OCI-LY7 (cell line): ENCODE measurements at regions not wholly inside any gene's neighbourhood (a gene's known extent, or its start where the extent isn't known, plus 50 kb on each side); places are given as distances from the start of the nearest gene placed in this dataset.

Source experiments
- EZH2phosphoT487 ChIP-seq: fragments of 200-600 bp; sonication (generic); IDR thresholded peaks from 2 replicates; pipeline ENCODE4 v1.6.1; 2018; ENCODE audit warnings: low read depth, borderline replicate concordance, mild to moderate bottlenecking, mixed run types, antibody characterized with exemption, low read length, moderate library complexity, mixed read lengths
- TF ChIP-seq, protein P1 (sequence below): fragments of 200-600 bp; sonication (generic); conservative IDR thresholded peaks from 2 replicates; pipeline ENCODE4 v1.5.1; 2014; ENCODE audit warnings: mild to moderate bottlenecking, antibody characterized with exemption, low read length, moderate library complexity, mixed read lengths

DNA sequence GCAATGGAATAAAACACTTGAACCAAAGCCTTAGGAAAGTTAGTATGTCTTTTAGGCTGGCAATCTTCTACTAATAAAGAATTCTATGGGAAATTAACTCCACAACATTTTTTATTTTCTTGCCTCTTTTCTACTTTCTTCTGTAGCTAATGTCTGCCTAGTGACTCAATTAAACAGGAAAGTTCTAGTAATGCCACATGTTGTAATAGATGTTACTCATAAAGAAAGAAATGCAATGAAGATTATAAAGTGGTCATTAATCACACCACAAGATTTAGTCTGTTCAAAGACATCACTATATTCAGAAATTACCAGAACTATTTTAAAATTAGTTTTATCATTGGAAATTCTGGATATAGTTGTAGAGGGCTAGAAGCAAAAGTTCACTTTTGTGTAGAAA is 329.7 kb downstream of the SI start:
- TF ChIP-seq, protein P1, sequence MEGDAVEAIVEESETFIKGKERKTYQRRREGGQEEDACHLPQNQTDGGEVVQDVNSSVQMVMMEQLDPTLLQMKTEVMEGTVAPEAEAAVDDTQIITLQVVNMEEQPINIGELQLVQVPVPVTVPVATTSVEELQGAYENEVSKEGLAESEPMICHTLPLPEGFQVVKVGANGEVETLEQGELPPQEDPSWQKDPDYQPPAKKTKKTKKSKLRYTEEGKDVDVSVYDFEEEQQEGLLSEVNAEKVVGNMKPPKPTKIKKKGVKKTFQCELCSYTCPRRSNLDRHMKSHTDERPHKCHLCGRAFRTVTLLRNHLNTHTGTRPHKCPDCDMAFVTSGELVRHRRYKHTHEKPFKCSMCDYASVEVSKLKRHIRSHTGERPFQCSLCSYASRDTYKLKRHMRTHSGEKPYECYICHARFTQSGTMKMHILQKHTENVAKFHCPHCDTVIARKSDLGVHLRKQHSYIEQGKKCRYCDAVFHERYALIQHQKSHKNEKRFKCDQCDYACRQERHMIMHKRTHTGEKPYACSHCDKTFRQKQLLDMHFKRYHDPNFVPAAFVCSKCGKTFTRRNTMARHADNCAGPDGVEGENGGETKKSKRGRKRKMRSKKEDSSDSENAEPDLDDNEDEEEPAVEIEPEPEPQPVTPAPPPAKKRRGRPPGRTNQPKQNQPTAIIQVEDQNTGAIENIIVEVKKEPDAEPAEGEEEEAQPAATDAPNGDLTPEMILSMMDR: no peak
- no peak for TF ChIP-seq EZH2phosphoT487
